CD4-positive, alpha-beta T cell (primary cell): ENCODE measurements at regions not wholly inside any gene's neighbourhood (a gene's known extent, or its start where the extent isn't known, plus 50 kb on each side); places are given as distances from the start of the nearest gene placed in this dataset.

Experiments
- ATAC-seq: fragments of 200-7000 bp; cut with Tn5 transposase; one replicate; pipeline ENCODE4 v1.10.0; 2022; ENCODE audit warnings: mild to moderate bottlenecking; ENCODE audit not compliant: poor library complexity
- CTCF ChIA-PET: fragments of 350-600 bp; sonication (Branson Sonifier 250); formaldehyde crosslinking; loops from one replicate; lab custom pipeline; 2021; ENCODE audit warnings: antibody characterized with exemption, inconsistent platforms; lab: Charles Lee
- POLR2A ChIA-PET: fragments of 350-600 bp; sonication (Branson Sonifier 250); formaldehyde crosslinking; loops from one replicate; lab custom pipeline; 2021; ENCODE audit warnings: antibody characterized with exemption, inconsistent platforms; lab: Charles Lee
- DNase-seq, 14 experiments: peaks; one replicate each; pipeline ENCODE4 v3.0.0-alpha.2; 2013 to 2020; ENCODE audit warnings: mixed read lengths in 2 of 14
- H3K27ac ChIP-seq, 2 donors: one replicate each; pipeline versions ENCODE4 v1.5.1 to v1.7.0; 2013; ENCODE audit warnings: low read length in 2 of 2, low read depth in 1 of 2, mild to moderate bottlenecking in 1 of 2
- H3K27me3 ChIP-seq, 2 experiments: 1 replicate in 1 of 2; 2 replicates in 1 of 2; pipeline versions ENCODE4 v1.6.1 to v1.7.0; 2013; ENCODE audit warnings: low read length in 2 of 2, control low read depth in 1 of 2, mild to moderate bottlenecking in 1 of 2, moderate library complexity in 1 of 2; ENCODE audit not compliant: insufficient read depth in 2 of 2, control insufficient read depth in 1 of 2
- H3K36me3 ChIP-seq: one replicate; pipeline ENCODE4 v1.6.1; 2013; ENCODE audit warnings: low read length, control low read depth; ENCODE audit not compliant: insufficient read depth
- H3K4me1 ChIP-seq: one replicate; pipeline ENCODE4 v1.6.1; 2013; ENCODE audit warnings: low read length, control low read depth; ENCODE audit not compliant: insufficient read depth
- H3K4me3 ChIP-seq: one replicate; pipeline ENCODE4 v1.5.1; 2013; ENCODE audit warnings: mild to moderate bottlenecking, low read length, moderate library complexity
- H3K9me3 ChIP-seq, 2 experiments: 1 replicate in 1 of 2; 2 replicates in 1 of 2; pipeline versions ENCODE4 v1.6.1 to v1.7.0; 2013; ENCODE audit warnings: low read length in 2 of 2, mild to moderate bottlenecking in 2 of 2, control low read depth in 1 of 2, moderate library complexity in 1 of 2; ENCODE audit not compliant: control insufficient read depth in 1 of 2, insufficient read depth in 1 of 2
- H3K27ac Mint-ChIP-seq: one replicate; pipeline ENCODE4 v1.8.0; 2020; ENCODE audit warnings: mixed read lengths
- H3K27me3 Mint-ChIP-seq: one replicate; pipeline ENCODE4 v1.8.0; 2021; ENCODE audit warnings: mixed read lengths
- H3K36me3 Mint-ChIP-seq: one replicate; pipeline ENCODE4 v1.8.0; 2021; ENCODE audit warnings: low read depth, mixed read lengths
- H3K4me1 Mint-ChIP-seq: one replicate; pipeline ENCODE4 v1.8.0; 2021; ENCODE audit warnings: low read depth, mixed read lengths
- H3K4me3 Mint-ChIP-seq: one replicate; pipeline ENCODE4 v1.8.0; 2020; ENCODE audit warnings: mild to moderate bottlenecking, mixed read lengths
- H3K9me3 Mint-ChIP-seq: one replicate; pipeline ENCODE4 v1.8.0; 2020; ENCODE audit warnings: mixed read lengths
- CTCF ChIP-seq: fragments of 200-600 bp; IDR thresholded peaks from one replicate; pipeline ENCODE4 v1.8.0; 2022; ENCODE audit warnings: antibody characterized with exemption, mild to moderate bottlenecking
- intact Hi-C, 2 experiments: fragments of 100-400 bp; cut with DNase I in 1 of 2; cut with micrococcal nuclease in 1 of 2; formaldehyde crosslinking; loops; one replicate each; pipeline versions ENCODE4 v1.15.1 to v1.9.0; 2023 to 2025; cut with DNase I, micrococcal nuclease

- no peak for DNase-seq
- peaks cover 97% of the 10 kb centered on the region for H3K4me1 Mint-ChIP-seq
- H3K27ac ChIP-seq, result peak overlapping the region; percentile 79 to 88
- ChIA-PET POLR2A (interaction anchor here (0.7 to 4.5 kb wide), 15 partner anchors 9 to 182 kb away, joined by 4 to 27 read pairs (median 7); no protein-coding TSS in a partner anchor), CTCF (interaction anchor here (0.9 to 2.3 kb wide), 7 partner anchors 19 to 175 kb away, joined by 3 to 8 read pairs (median 5); no protein-coding TSS in a partner anchor)
- no peak for ATAC-seq
- H3K36me3 ChIP-seq, result no peaks in the 10 kb centered on the region
- peaks cover 67% of the 10 kb centered on the region for H3K4me1 ChIP-seq
- peaks cover 5% of the 10 kb centered on the region for H3K36me3 Mint-ChIP-seq
- peak overlapping the region; percentile 99 for H3K27ac Mint-ChIP-seq
- H3K9me3 ChIP-seq, result no peaks in the 10 kb centered on the region
- H3K4me3 Mint-ChIP-seq, result peak overlapping the region; percentile 73
- intact Hi-C loops, result loop anchor here in 1 of 2 experiments (2.0 to 5.0 kb wide), 3 partner anchors 40 to 179 kb away; no protein-coding TSS in a partner anchor
- H3K9me3 Mint-ChIP-seq, result peaks cover 3% of the 10 kb centered on the region
- H3K4me3 ChIP-seq, result no peak overlapping the region
- no peaks in the 10 kb centered on the region for H3K27me3 Mint-ChIP-seq
- no peak for TF ChIP-seq CTCF
- no peaks in the 10 kb centered on the region for H3K27me3 ChIP-seq
Measured at GRCh38 chr11:128343135-128343514, 244.2 kb downstream of the ETS1 start.

GRCh38 chr11:128342511-128343134, 244.7 kb downstream of the ETS1 start:
- Histone ChIP-seq H3K36me3 (no peaks in the 10 kb centered on the region), H3K4me3 (no peak overlapping the region), H3K27ac (peak overlapping the region; percentile 79 to 88), H3K27me3 (no peaks in the 10 kb centered on the region), H3K4me1 (peaks cover 65% of the 10 kb centered on the region), H3K9me3 (no peaks in the 10 kb centered on the region)
- Mint-ChIP-seq H3K27me3 (no peaks in the 10 kb centered on the region), H3K36me3 (peaks cover 5% of the 10 kb centered on the region), H3K27ac (peak overlapping the region; percentile 99), H3K9me3 (peaks cover 3% of the 10 kb centered on the region), H3K4me1 (peaks cover 97% of the 10 kb centered on the region), H3K4me3 (peak overlapping the region; percentile 73)
- ATAC-seq, result peak; percentile 67
- ChIA-PET POLR2A (interaction anchor here (0.6 to 4.5 kb wide), 35 partner anchors 9 to 351 kb away, joined by 3 to 27 read pairs (median 5); partner anchors contain the start of gene FLI1), CTCF (interaction anchor here (0.9 to 2.1 kb wide), 5 partner anchors 19 to 176 kb away, joined by 3 to 7 read pairs (median 5); no protein-coding TSS in a partner anchor)
- DNase-seq, result peak in 11 of 14 experiments; percentile 24 to 83 (median 67)
- intact Hi-C loops, result loop anchor here in 1 of 2 experiments (2.0 to 5.0 kb wide), 3 partner anchors 40 to 180 kb away; no protein-coding TSS in a partner anchor
- TF ChIP-seq CTCF, result no peak

- ATAC-seq (peak; percentile 71), DNase-seq (peak in 12 of 14 experiments; percentile 44 to 91 (median 64))
- Histone ChIP-seq H3K27me3 (no peaks in the 10 kb centered on the region), H3K9me3 (no peaks in the 10 kb centered on the region), H3K4me1 (peaks cover 56% of the 10 kb centered on the region), H3K4me3 (peak overlapping the region; percentile 27), H3K36me3 (no peaks in the 10 kb centered on the region), H3K27ac (peak overlapping the region; percentile 79 to 88)
- peak overlapping the region; percentile 73 for H3K4me3 Mint-ChIP-seq
- ChIA-PET CTCF (interaction anchor here (1.2 to 2.1 kb wide), 9 partner anchors 10 to 177 kb away, joined by 3 to 7 read pairs (median 4); no protein-coding TSS in a partner anchor), POLR2A (interaction anchor here (0.6 to 4.5 kb wide), 39 partner anchors 8 to 352 kb away, joined by 3 to 27 read pairs (median 4); partner anchors contain the start of gene FLI1)
- no peak for TF ChIP-seq CTCF
- peaks cover 99% of the 10 kb centered on the region for H3K4me1 Mint-ChIP-seq
- H3K27me3 Mint-ChIP-seq, result no peaks in the 10 kb centered on the region
- intact Hi-C loops, result loop anchor here in 1 of 2 experiments (1.0 to 5.0 kb wide), 7 partner anchors 12 to 181 kb away; no protein-coding TSS in a partner anchor
- peaks cover 3% of the 10 kb centered on the region for H3K9me3 Mint-ChIP-seq
- peak overlapping the region; percentile 99 for H3K27ac Mint-ChIP-seq
- peaks cover 5% of the 10 kb centered on the region for H3K36me3 Mint-ChIP-seq
Measured at GRCh38 chr11:128341280-128342248, 245.8 kb downstream of the ETS1 start.
